Hippocampal formation (tissue), 2 donors: ENCODE measurements at regions not wholly inside any gene's neighbourhood (a gene's known extent, or its start where the extent isn't known, plus 50 kb on each side); places are given as distances from the start of the nearest gene placed in this dataset.
"Not testable (repeated sequence)": the region's sequence is repeated elsewhere in the genome, so short reads cannot be mapped to it uniquely, and the experiment has no call there.

Source experiments
- DNase-seq, 2 donors: peaks; one replicate each; lab custom pipeline; 2025; lab: John Stamatoyannopoulos, UW

DNA sequence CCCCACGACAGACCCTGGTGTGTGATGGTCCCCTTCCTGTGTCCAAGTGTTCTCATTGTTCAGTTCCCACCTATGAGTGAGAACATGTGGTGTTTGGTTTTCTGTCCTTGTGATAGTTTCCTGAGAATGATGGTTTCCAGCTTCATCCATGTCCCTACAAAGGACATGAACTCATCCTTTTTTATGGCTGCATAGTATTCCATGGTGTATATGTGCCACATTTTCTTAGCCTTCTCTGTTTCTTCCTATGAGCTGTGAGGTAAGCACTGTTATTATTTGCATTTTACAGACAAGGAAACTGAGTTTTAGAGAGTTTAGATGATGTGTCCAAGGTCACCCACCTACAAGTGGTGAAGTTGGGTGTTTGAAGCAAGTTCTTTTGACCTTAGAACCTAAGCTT, 51.1 kb upstream of the BNC1 start:
- not testable (repeated sequence) for DNase-seq

DNA sequence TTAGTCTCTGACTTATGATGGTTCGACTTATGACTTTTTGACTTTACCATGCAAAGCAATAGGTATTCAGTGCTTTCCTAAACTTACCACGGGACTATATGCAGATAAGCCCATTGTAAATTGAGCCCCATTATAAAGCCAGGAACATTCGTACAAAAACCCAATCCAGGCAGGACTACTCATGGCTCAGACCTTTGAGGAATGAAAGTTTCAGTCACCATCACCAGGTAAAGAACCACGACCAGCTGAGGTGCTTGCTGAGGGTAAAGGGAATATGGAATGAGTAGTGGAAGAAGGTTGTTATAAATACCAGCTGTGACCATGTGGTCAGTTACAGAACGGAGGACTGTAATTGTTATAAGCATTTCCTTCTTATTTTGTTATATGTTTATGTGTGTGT, 54.9 kb upstream of the BNC1 start:
- no peak for DNase-seq

DNA sequence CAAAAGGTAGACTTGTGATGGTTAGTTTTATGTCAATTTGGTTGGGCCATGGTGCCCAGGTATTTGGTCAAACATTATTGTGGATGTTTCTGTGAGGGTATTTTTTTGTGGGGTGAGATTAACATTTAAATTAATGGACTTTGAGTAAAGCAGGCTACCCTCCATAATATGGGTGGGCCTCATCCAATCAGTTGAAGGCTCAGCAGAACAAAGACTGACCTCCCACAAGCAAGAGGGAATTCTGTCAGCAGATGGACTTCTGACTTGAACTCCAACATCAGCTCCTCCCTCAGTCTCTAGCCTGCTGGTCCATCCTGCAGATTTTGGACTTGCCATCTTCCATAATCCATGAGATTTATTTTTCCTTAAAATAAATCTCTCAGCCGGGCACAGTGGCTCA, 55.6 kb upstream of the BNC1 start:
- no peak for DNase-seq

DNA sequence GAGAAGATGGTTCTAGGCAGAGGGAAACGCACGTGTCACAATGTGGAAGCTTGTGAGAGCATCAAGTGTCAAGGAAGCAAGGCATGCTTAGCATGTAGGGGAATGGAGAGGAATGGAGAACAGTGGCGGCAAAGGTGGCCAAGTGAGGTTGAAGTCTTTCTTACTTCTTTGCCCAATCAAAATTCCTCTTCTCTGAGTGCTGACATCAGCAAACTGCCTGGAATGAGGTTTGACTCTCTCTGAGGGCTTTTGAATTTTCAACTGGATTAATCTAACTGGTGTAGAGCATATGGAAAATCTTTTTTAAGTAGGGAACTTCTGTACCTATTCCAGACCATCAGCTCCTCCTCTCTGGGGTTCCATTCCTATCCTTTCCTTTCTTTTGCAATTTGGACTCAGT, 61.9 kb upstream of the BNC1 start:
- DNase-seq = no peak

DNA sequence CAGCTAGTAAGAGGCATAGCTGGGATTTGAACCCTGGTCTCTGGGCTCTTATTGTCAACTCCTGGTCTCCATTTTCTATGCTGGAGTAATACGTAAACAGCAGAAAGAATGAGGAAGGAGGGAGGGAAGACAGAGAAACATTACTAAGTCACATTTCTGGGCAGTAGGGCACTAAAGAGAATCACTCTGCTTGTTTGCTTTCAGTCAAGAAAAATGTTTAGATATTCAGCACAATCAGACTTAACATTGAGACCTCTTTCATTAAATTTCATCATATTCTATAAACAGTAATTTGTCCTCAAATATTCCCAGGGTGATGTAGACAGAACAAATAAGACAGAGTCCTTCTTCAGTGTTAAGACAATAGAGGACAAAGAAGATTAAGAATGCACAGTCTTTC, 67.7 kb upstream of the BNC1 start:
- no peak for DNase-seq

DNA sequence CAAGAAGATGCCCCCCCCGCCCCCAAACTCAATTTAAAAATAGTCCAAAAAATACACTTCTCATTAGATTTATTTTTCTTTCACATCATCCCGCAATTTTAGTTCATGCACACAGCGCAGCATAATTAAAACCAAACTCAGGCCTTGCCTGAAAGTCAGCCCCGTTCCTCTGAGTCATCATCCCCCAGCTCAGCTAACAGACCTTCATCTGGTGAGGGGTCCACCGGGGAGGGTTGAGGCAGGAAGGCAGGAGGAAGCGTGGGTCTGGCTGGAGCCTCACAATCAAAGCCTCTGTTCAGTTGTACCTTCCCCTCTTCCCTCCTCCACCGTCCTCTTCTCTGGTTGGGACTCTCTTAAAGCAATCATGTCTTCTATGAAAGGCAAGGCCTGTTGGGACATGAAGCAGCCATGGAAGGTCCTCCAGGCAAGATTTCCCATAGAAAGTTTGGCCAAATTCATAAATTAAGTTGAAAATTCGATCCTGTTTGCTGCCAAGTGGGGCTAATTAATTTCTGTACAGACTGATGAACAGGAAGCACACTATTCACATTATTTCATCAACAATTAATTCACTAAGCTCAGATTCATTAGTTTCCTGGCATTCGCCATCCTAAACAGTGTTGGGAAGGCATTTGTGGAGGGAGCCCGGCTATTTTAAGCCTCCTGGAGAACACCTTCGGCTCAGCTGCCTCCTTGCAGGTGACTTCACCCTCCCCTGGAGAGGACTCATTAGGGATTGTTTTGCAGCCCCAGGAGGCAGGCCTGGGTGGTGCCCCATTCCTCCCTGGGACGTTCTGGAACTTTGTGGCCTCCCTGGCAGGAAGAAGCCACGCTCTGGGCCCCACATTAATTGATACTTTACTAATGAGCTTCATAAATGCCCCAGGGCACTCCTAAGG, 72.3 kb upstream of the BNC1 start:
- DNase-seq = no peak

DNA sequence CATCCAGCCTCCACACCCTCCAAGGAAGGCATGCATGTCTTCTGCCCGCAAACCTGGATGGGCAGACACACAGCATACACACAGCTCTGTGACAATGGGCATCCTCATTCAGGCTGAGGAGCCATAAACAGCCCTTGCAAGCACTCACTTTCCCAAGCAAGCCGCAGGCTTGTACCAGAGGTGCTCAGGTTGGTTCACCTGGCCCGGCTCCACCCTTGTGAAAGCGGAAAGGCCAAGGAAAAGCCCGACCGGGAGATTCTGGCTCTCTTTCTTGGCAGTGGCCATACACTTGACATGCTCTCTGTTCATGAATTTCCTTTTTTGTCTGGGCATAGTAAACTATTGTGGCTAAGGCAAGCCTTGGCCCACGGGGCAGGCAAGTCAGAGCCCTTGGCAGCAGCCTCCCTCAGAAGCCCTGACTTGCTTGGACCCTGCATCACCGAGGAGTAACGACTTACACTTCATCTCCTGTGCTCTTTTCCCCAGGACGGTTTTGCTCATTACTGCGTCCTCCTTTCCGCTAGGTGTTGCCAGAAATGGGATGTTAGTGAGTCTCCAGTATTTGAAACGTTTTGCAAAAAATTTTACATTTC, 74.6 kb upstream of the BNC1 start:
- no peak for DNase-seq

DNA sequence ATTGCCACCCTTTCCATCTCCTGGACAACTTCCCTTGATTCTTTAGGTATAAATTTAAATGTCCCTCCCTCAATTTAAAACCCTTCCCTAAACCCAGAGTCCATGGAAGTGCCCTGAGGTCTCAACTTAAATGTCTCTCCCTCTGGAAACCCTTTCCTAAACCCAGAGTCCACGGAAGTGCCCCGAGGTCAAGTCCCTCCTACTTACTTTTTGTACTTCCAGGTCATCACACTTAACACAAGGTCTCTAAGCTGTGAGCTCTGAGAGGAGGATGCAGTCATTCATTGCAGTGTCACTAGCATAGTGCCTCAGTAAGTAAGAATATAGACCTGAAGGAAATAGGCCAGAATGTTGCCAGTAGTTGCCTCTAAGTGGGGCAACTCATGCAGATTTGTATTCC, 78.2 kb upstream of the BNC1 start:
- no peak for DNase-seq

DNA sequence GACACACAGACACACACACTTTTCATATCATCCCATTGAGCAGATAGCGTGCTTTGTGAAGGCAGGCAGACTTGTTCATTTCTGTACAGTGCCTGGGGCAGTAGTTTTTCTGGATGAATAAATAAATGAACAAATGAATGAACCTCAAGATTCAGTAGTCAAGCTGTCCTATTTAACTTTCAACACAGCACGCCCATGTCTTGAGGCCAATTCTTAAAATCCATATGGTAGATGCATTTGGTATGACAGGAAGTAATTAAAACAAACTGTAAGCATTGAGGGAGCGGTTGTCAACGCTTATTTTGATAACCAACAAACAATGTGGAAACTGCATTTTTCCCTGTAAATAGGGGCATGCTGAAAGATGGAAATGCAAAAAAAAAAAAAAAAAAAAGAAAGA, 80.0 kb upstream of the BNC1 start:
- DNase-seq = no peak

DNA sequence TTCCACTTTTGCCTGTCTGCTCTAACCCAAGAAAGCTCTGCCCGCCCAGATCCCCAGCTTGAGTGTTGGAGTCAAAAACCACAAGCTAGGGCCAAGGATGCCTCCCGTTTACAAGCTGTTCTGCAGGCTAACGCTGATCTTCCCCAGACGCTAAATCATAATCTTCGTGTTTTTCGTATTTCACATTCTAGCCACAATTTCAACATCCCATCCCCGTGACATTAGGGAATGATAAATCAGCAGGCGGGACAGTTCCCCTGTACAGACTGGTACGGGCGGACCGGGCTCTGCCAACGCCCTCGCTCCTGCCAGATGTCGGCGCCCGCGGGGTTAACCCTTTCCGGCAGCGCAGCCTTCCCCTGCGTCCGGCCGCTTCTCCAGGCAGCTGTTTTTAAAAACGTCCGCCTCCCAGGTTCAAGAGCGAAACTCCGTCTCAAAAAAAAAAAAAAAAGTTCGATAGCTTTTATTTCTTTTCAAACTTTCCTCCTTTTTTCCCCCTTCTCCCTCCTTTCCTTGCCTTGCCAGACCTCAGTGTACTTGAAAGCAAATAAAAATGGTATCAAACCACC, 81.0 kb upstream of the BNC1 start:
- peak; percentile 36 to 60 for DNase-seq

DNA sequence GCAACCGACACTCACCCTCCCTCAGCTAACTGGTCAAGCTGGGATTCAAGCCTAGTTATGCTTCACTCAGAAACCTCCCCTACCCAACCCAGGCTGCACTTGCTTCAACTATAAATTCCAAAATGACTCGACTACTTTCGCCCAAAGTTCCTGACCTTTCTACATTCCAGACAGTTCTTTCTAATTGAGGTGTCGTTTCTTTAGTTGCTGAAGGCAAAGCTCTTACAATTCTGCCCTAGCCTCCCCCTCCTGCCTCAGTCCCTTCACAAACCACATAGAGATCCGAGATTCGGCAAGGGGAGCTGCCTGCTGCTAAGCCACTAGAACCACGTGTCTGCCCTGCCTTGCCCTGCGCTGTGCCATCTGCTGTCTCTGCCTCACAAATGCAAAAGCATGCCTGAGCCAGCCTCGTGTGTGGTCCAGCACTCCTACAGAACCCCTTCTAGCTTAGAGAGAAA, 74.7 kb upstream of the SH3GL3 start:
- peak in 1 of 2 donors; percentile 30 for DNase-seq

DNA sequence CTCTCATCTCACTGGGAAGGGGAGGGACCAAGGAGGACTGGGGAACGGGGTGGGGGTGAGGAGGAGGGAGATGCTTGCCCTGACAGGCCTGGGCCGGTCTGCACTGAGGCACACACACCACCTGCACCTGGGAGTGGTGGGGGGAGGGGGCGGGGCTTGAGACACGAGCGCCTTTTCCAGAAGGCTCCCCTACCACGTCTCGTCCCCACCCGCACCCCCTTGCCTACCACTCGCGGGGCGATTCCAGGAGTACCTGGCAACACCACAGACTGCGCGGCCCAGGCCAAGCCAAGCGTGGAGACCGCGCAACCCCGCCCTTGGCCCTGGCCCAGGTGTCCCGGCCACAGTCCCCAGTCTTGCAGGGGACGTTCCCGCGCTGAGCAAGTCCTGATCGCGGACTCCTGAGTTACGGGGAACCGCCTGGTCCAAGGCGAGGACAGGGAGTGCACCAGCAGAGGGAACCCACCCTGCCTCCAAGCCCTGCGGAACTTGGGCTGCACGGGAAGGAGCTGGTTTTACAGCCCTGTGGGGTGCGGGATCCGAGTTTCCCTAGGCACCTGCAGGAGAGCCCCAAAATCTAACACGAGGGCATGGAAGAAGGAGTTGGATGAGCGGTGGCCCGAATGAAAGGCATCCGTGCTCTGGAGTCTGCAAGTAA, 68.1 kb upstream of the SH3GL3 start:
- DNase-seq = no peak

DNA sequence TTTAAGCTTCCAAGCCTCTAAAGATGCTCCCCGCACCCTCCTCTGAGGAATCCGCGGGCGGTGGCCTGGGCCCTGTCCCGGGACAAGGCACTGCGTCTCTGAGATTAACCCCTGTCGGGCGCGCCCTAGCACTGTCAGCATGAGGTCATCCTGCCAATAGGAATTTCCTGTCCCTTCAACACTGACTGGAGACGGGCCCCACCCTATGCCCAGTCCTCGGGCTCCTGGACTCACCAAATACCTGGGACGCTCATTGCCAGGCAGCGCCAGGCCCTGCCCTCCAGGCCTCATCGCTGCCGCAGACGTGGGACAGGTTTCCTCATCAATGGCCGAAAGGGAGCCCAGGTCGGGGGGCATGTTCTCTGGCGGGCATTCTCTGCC, 67.6 kb upstream of the SH3GL3 start:
- DNase-seq = no peak

DNA sequence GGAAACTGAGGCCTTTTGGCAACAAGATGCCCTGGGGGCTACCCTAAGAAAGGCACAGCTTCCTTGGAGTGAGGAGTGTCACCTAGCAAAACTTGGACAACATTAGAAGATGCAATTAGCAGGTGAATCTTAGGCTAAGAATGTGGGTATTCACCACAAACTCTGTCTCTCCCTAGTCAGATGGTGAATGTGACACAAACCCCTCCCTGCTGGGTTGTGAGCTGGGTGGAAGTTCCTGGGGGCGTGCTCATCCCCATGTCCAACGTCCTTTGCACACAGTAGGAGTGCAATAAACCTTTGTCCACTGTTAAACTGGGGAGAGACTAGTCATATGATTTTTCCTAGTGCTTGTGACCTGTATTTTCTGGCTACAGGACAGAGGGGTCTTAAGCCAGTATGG, 67.1 kb upstream of the SH3GL3 start:
- DNase-seq = no peak

DNA sequence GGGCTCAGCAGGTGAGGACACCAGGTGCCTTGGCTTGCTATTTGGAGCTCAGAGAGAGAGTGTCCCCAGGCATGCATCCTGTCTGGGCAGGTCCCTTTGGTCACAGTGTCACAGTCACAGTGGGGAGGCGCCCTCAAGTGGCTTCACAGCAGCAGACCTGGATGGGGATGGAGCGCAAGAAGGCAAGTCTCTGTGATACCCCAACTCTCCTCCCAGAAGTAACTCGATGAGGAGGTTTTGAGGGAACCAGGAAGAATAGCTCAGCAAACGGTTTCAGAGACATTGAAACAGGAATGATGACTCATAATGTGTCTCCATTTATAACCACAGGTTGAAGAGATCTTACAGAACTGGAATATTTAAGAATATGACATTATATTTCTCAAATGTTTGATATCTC, 66.5 kb upstream of the SH3GL3 start:
- DNase-seq = peak in 1 of 2 donors; percentile 27

DNA sequence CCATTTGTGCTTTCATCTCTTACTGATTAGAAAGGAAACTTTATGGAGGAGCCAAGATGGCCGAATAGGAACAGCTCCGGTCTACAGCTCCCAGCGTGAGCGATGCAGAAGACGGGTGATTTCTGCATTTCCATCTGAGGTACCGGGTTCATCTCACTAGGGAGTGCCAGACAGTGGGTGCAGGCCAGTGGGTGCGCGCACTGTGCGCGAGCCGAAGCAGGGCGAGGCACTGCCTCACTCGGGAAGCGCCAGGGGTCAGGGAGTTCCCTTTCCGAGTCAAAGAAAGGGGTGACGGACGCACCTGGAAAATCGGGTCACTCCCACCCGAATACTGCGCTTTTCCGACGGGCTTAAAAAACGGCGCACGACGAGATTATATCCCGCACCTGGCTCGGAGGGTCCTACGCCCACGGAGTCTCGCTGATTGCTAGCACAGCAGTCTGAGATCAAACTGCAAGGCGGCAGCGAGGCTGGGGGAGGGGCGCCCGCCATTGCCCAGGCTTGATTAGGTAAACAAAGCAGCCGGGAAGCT, 63.5 kb upstream of the SH3GL3 start:
- DNase-seq = not testable (repeated sequence)

DNA sequence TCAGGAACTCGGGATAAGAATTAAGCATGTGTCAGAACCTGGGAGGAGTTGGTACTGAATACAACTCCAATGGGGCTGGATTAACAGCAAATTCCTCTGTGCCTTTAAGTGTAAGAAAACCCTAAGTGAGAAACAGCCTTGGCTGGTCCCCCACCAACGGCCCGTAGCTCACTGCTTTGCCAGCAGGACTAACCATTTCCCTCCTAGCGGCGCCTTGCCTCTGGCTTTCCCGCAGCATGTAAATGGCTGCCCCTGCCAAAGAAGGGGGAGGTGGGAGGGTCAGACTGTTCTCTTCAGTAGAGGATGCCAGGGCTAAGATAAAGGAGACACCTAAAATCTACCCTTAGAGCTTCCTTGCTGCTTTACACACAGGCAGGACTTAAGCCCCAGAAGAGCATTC, 51.0 kb upstream of the SH3GL3 start:
- no peak for DNase-seq
